HS-27A (cell line): ENCODE measurements at regions not wholly inside any gene's neighbourhood (a gene's known extent, or its start where the extent isn't known, plus 50 kb on each side); places are given as distances from the start of the nearest gene placed in this dataset.
"Not testable (repeated sequence)": the region's sequence is repeated elsewhere in the genome, so short reads cannot be mapped to it uniquely, and the experiment has no call there.

Experiments
- DNase-seq: peaks from one replicate; pipeline ENCODE4 v3.0.0-alpha.2; 2012; ENCODE audit warnings: low read depth, missing footprints

- DNase-seq: no peak
Observed at GRCh38 chr2:52113338-52113737, 1081.4 kb upstream of the NRXN1 start.

GRCh38 chr2:52112141-52112540 is 1080.2 kb upstream of the NRXN1 start:
- DNase-seq: no peak

GRCh38 chr2:52107124-52107523 is 1075.2 kb upstream of the NRXN1 start:
- DNase-seq: no peak

- DNase-seq: no peak
Observed at GRCh38 chr2:52097071-52097470, 1065.1 kb upstream of the NRXN1 start.

- DNase-seq: no peak
Observed at GRCh38 chr2:52084759-52085158, 1052.8 kb upstream of the NRXN1 start.

- DNase-seq: no peak
Observed at GRCh38 chr2:52083214-52083613, 1051.3 kb upstream of the NRXN1 start.

GRCh38 chr2:52082646-52083045 is 1050.7 kb upstream of the NRXN1 start:
- no peak for DNase-seq

DNA sequence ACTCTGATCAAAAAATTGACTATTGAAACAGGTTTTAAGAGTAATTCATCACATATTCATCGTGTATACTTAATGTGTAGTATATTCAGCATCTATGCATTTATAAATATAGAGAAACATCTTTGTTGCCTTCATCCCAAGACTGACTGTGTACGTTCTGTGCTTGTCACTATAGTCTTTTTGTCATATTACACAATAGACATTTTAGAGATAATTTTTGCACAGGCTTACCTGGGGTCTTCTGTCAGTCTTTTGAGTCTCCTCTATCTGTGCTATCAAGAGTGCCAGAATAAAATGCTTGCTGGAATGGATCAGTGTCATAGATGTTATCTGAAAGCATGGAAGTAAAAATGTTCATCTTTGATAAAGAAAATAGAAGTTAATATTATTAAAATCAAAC is 1047.7 kb upstream of the NRXN1 start:
- DNase-seq: no peak

DNA sequence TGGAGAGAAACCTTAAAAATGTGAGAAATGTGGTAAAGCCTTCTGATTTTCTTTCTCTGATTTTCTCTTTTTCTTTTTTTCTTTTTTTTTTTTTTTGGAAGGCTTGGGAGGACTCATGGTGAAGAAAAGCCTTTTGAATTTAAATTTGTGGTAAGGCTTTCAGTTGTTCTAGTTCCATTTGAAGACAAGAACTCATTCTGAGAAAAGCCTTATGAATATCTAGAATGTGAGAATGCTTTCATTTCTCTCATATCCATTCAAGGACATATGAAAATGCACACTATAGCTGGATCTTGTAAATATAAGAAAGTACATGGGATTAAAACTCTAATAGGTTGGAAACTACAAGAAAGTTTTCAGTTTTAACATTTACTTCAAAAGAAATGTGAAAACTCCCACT is 1045.2 kb upstream of the NRXN1 start:
- DNase-seq: no peak

DNA sequence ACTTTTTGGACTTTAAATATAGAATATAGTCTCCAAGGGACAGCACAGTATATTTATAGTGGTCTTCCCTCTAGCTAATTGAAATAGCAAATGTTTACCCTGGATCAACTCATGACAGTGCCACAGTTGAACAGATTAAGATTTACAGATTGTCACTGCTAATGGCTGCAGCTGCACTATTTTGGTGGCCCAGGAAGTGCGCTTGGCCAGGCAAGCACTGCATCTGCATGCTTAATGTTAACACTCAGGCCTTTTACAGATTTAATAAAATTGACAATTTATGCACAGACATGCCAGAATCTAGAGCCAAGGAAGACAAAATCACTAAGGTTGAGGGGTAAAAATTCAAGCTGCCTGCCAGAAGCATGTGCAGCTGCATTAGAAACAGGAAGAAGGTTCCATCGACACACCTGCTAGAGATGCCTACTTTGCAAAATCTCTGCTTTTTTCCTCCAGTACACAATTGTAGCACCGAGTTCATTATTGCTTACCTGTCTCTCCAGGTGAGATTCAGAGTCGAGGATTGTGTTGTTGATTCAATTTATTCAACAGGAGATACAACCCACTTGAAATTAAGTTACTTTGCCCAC is 1042.3 kb upstream of the NRXN1 start:
- no peak for DNase-seq

DNA sequence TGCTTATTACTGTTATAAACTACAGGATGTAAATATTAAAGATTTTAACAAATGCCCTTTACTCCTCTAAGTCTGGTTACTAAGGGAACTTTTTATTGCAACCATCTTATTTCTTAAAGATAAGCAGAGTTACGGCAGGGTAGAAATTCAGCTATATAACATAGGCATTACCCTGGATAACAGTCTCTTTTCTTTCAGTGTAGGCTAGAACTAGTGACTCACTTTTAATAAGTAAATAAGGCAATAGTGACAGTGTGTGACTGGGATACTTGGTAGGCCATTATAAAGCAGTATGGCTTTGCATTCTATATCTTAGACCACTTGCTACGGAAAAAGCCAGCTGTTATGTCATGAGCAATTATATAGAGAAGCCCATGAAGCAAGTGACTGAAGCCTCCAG is 1041.0 kb upstream of the NRXN1 start:
- DNase-seq: no peak

DNA sequence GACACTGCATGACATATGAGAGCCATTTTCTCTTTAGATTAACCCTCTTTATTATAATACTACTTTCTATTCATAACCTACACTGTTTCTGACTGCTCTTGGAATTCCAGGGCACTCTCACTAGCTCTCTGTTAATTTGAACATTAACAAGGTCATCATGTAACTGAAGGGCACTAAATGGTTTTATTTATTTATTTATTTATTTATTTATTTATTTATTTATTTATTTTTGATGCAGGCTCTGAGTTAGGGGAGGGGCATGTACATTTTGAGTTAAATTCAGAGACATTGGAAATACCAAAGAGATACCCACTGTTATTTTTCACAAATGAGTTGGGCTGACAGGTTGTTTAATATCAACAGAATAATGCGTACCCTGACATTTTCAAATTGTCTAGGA is 1038.7 kb upstream of the NRXN1 start:
- no peak for DNase-seq

GRCh38 chr2:52064234-52064633 is 1032.3 kb upstream of the NRXN1 start:
- no peak for DNase-seq

- no peak for DNase-seq
Observed at GRCh38 chr2:52054824-52055223, 1022.9 kb upstream of the NRXN1 start.

- no peak for DNase-seq
Observed at GRCh38 chr2:52036853-52037252, 1004.9 kb upstream of the NRXN1 start.

DNA sequence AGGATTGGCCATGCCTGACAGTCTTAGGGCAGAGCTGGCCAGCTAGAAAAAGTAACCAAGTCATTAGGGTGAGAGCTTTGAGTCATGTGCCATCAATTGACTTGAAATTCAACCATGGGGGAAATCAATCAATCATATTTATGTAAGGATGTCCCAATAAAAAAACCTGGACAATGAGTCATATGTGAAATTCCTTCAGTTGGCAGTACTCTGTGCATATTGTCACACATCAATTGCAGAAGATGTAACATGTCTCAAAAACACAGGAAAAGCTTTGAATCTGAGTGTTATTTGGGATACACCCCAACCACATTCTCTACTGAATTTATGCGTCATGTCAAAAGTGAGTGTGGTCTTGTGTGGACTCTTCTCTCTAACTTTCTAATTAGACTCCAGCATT is 1004.1 kb upstream of the NRXN1 start:
- peak; percentile 15 for DNase-seq

DNA sequence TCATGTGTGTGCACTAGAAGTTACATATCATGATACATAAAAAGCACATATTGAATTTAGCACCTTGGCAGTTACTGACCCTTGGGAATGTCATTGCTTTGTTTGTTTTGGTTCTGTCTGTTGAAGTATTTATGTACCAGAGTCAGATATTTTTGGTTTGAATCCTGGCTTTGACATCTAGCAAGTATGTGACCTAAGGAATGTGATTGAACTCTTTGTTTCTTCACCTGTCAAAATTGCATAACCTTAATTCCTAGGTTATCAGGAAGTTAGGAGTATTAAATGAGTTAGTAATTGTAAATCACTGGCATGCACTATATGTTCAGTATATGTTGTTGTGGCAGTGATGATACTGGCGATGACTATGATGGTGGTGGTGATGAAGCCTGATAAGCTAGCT is 1003.5 kb upstream of the NRXN1 start:
- DNase-seq: peak; percentile 26

DNA sequence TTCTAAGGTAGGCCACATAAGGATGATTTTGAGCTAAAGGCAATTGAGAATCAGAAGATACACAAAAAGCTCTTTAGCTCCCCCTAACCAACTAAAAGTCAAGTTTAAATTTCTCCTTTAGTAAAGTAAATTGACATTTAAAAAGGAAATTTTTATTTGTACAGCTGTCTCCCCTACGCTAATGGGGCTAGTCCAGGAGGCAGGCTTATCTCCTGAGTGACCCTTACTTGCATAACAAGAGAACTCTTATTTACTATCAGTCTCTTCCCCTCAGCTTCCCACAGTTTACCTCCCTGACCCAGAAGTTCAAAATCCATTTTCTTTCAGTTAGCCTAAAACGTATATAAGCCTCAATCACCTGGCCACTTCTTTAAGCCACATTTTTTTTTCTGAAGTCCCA is 1002.8 kb upstream of the NRXN1 start:
- no peak for DNase-seq

GRCh38 chr2:52022006-52022405 is 990.1 kb upstream of the NRXN1 start:
- DNase-seq: no peak

DNA sequence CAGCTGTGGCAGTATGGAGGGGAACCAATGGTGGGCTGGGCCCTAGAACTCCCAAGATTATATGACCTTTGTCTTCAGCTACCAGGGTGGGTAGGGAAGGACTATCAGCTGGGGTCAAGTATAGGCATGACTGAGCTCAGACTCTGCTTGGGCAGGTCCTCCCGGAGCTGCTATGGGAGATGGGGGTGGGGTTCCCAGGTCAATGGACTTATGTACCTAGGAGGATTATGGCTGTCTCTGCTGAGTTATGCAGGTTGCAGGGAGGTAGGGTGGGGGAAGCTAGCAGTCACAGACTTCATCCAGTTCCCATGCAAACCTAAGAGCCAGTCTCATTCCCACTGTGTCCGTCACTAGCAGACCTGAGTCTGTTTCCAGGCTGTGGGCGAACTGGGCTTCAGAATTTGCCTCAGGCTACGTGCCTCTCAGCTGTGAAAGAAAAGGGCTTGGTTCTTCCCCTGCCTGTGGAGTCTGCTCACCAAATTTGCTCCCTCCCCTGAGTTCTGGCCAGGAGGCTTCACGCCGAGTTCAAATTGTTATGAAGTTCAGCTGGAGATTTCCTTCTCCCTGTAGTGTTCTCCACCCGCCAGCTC is 985.8 kb upstream of the NRXN1 start:
- DNase-seq: no peak

DNA sequence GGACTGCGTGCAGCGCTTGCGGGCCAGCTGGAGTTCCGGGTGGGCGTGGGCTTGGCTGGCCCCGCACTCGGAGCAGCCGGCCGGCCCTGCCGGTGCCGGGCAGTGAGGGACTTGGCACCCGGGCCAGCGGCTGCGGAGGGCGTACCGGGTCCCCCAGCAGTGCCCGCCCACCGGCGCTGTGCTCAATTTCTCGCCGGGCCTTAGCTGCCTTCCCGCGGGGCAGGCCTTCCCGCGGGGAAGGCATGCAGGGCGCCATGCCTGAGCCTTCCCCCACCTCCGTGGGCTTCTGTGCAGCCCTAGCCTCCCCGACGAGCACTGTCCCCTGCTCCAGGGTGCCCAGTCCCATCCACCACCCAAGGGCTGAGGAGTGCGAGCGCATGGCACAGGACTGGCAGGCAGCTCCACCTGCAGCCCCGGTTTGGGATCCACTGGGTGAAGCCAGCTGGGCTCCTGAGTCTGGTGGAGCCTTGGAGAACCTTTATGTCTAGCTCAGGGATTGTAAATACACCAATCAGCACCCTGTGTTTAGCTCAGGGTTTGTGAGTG is 975.0 kb upstream of the NRXN1 start:
- DNase-seq: not testable (repeated sequence)

DNA sequence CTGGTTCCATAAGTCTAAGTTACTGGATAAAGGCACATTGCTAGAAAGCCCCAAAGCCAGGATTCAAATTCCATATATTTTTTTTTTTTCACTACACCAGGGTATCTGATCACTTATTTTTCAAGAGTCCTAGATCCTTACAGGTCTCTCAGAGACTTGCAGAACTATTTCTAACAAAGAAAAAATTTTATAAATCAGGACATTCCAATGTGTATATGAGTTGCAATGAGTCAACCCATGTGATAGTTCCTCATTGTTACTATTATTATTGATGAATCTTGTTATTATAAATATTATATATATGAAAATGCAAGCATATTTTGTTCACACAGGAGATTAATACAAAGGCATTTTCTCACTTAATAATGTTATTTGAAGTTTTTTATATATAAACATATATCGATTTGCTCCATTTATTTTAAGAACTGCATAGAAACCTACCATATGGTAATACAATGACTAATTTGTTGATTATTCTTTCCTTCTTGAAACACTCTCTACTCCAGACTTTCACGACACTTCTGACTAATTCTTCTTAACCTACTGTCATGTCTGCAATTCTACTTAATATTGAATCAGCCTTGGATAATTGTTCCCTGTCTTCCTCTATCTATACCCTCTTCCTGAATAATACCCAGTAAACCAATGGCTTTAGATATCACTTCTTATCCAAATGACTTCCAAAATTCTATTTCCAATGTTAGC is 968.4 kb upstream of the NRXN1 start:
- DNase-seq: no peak

GRCh38 chr2:51998890-51999289 is 967.0 kb upstream of the NRXN1 start:
- DNase-seq: no peak

DNA sequence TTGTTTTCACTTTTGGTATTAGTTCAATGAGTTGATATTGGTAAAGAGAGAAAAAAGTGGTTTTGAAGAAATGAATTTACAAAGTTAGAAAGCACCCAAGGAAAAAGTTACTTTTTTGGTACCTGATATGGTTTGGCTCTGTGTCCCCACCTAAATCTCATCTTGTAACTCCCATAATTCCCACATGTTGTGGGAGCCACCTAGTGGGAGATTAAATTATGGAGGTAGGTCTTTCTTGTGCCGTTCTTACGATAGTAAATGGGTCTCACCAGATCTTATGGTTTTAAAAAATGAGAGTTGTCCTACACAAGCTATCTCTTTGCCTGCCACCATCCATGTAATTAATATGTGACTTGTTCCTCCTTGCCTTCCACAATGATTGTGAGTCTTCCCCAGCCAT is 965.6 kb upstream of the NRXN1 start:
- no peak for DNase-seq
